Suprapubic skin (tissue), 4 donors: ENCODE measurements at regions not wholly inside any gene's neighbourhood (a gene's known extent, or its start where the extent isn't known, plus 50 kb on each side); places are given as distances from the start of the nearest gene placed in this dataset.

Experiments
- POLR2A ChIP-seq, 2 donors: fragments of 450-650 bp; IDR thresholded peaks; one replicate each; pipeline ENCODE4 v1.6.1; 2017; ENCODE audit warnings: antibody characterized with exemption in 2 of 2, mild to moderate bottlenecking in 2 of 2, moderate library complexity in 2 of 2
- POLR2AphosphoS5 ChIP-seq, 3 donors: sonication (generic); formaldehyde crosslinking; IDR thresholded peaks; one replicate each; pipeline ENCODE4 v1.6.1; 2017; ENCODE audit warnings: antibody characterized with exemption in 3 of 3
- TF ChIP-seq, protein P1 (sequence below), 2 donors: fragments of 200-600 bp in 1 of 2; fragments of 450-650 bp in 1 of 2; sonication (generic) in 1 of 2; IDR thresholded peaks; one replicate each; pipeline ENCODE4 v1.5.1; 2016 to 2019; ENCODE audit warnings: antibody characterized with exemption in 2 of 2, mild to moderate bottlenecking in 1 of 2, moderate library complexity in 1 of 2

DNA sequence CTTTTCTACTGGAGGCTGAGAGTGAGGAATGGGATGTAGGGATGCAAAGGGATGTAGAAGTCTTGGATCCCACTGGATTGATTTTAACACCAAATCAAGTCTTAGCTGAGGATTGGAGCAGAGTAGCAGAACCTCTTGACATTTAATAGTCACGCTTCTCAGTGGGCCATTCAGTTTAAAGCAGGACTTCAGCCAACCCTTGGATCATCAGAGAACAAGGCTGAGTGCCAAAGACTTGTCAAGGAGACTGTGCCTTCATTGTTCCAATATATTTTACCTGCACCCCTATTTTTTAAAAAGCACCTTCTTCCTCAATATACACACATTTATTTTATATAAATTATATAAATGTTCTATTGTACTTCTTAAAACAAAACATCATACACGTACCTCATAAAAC is 242.4 kb upstream of the ST6GAL2 start:
- TF ChIP-seq, protein P1, sequence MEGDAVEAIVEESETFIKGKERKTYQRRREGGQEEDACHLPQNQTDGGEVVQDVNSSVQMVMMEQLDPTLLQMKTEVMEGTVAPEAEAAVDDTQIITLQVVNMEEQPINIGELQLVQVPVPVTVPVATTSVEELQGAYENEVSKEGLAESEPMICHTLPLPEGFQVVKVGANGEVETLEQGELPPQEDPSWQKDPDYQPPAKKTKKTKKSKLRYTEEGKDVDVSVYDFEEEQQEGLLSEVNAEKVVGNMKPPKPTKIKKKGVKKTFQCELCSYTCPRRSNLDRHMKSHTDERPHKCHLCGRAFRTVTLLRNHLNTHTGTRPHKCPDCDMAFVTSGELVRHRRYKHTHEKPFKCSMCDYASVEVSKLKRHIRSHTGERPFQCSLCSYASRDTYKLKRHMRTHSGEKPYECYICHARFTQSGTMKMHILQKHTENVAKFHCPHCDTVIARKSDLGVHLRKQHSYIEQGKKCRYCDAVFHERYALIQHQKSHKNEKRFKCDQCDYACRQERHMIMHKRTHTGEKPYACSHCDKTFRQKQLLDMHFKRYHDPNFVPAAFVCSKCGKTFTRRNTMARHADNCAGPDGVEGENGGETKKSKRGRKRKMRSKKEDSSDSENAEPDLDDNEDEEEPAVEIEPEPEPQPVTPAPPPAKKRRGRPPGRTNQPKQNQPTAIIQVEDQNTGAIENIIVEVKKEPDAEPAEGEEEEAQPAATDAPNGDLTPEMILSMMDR (IDR thresholded peaks at IDR 0.05): no peak
- TF ChIP-seq POLR2AphosphoS5 (IDR thresholded peaks at IDR 0.05) (no peak), POLR2A (IDR thresholded peaks at IDR 0.05) (no peak)
